NCI-H2081 treated with DMSO at 0.1 percent for 48 hours (cell line): ENCODE measurements at regions not wholly inside any gene's neighbourhood (a gene's known extent, or its start where the extent isn't known, plus 50 kb on each side); places are given as distances from the start of the nearest gene placed in this dataset.

ENCODE experiments used
- DNase-seq: peaks from one replicate; lab custom pipeline; 2025; lab: John Stamatoyannopoulos, UW

GRCh38 chrX:23540532-23540931 lies 126.8 kb upstream of the PRDX4 start:
- no peak for DNase-seq

- no peak for DNase-seq
Measured at GRCh38 chrX:23548164-23548563, 119.1 kb upstream of the PRDX4 start.

GRCh38 chrX:23552303-23552702 lies 115.0 kb upstream of the PRDX4 start:
- DNase-seq: no peak

GRCh38 chrX:23554304-23554703 lies 113.0 kb upstream of the PRDX4 start:
- DNase-seq: no peak

- DNase-seq: no peak
Measured at GRCh38 chrX:23557070-23557469, 110.2 kb upstream of the PRDX4 start.

- no peak for DNase-seq
Measured at GRCh38 chrX:23559975-23560374, 107.3 kb upstream of the PRDX4 start.

- no peak for DNase-seq
Measured at GRCh38 chrX:23570674-23571343, 96.5 kb upstream of the PRDX4 start.

GRCh38 chrX:23575281-23575680 lies 92.0 kb upstream of the PRDX4 start:
- no peak for DNase-seq

- no peak for DNase-seq
Measured at GRCh38 chrX:23578079-23578478, 89.2 kb upstream of the PRDX4 start.

- no peak for DNase-seq
Measured at GRCh38 chrX:23589496-23589895, 77.8 kb upstream of the PRDX4 start.

- DNase-seq: no peak
Measured at GRCh38 chrX:23592741-23593140, 74.6 kb upstream of the PRDX4 start.

GRCh38 chrX:23598575-23598974 lies 68.7 kb upstream of the PRDX4 start:
- DNase-seq: no peak

GRCh38 chrX:23603501-23603900 lies 63.8 kb upstream of the PRDX4 start:
- DNase-seq: no peak

GRCh38 chrX:23610495-23610894 lies 56.8 kb upstream of the PRDX4 start:
- DNase-seq: no peak

- DNase-seq: no peak
Measured at GRCh38 chrX:23612846-23613245, 54.4 kb upstream of the PRDX4 start.

- DNase-seq: no peak
Measured at GRCh38 chrX:23616361-23616760, 50.9 kb upstream of the PRDX4 start.
